Germinal center (tissue), 1 donor: ENCODE measurements at regions not wholly inside any gene's neighbourhood (a gene's known extent, or its start where the extent isn't known, plus 50 kb on each side); places are given as distances from the start of the nearest gene placed in this dataset.

Experiments used
- DNase-seq: peaks from one replicate; pipeline ENCODE4 v3.0.0; 2012; ENCODE audit warnings: mixed read lengths, low spot score

DNA sequence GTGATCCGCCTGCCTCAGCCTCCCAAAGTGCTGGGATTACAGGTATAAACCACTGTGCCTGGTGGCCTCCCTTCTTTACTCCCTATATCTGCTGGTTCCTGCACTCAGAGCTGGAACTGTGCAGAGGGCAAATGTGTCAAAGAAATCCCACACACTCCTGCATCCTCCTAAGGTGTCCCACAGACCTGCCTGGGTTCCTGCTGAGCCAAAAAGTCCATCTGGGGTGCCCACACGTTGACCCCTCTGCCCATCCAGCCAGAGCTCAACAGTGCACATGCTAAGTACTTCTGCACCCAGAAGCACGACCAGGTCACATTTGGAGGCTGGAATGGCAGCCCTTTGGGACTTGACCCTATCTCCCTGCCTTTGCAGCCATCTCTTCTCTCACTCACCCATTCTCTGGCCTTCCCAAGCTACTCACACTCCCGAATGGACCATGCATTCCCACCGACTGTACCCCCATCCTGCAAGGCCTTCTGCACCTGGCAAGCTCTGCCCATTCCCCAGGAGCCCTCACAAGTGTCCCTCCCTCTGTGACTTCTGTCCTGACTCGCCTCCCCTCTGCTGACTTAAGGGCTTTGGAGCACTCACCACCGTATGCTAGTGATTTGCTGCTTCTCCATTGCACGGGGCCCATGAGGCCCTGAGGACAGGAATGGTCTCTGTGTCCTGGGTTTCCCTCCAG lies 152.1 kb downstream of the KCTD15 start:
- DNase-seq: no peak

GRCh38 chr19:33950091-33950750 lies 153.6 kb downstream of the KCTD15 start:
- no peak for DNase-seq

GRCh38 chr19:33953023-33953422 lies 156.4 kb downstream of the KCTD15 start:
- DNase-seq: no peak

- no peak for DNase-seq
Measured at GRCh38 chr19:33953592-33953991, 156.9 kb downstream of the KCTD15 start.

DNA sequence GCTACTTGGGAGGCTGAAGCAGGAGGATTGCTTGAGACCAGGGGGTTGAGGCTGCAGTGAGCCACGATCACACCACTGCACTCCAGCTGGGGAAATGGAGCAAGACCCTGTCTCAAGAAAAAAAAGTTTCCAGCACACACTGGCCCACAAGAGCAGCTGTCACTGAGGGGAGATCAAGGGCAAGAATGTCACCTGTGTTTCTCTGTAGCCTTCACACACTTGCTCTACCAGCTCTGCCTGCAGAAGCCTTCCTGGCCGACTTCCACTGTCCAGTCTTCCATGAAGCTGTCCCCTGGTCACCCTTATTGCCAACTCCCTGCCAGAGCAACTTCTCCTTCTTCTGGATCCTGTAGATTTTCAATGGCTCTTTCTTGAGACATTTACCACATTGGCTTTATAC lies 158.0 kb downstream of the KCTD15 start:
- DNase-seq: no peak

DNA sequence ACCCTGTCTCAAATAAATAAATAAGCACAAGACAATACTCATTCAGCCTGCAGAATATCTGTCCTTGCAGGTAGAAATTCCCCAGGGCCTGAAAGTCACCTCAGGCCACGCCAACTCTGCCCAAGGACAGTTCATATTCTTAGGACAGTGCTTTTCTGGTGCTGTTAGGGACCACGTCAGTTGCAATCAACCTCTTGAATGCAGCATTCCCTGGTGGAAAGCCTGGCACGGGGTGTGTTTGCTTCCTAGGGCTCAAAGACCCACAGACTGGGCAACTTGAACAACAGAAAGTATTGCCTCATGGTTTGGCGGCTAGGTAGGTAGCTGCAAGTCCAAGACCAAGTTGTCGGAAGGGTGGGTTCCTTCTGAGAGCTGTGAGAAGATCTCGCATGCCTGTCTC lies 160.3 kb downstream of the KCTD15 start:
- no peak for DNase-seq

DNA sequence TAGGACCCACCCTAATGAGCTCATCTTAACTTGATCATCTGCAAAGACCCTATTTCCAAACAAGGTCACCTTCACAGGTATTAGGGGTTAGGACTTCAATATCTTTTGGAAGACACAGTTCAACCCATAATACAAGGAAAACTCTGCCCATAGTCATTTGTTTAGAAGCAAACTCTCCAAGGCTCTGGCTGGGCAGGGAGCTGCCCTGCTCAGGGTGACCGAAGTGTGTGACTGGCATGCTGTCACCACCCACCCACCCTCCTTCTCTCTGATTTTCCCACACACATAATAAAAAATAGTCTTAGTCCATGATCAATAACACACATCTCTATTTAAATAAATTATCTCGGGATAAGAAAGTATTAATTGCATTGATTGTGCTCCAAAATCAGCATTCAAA lies 161.1 kb downstream of the KCTD15 start:
- no peak for DNase-seq

DNA sequence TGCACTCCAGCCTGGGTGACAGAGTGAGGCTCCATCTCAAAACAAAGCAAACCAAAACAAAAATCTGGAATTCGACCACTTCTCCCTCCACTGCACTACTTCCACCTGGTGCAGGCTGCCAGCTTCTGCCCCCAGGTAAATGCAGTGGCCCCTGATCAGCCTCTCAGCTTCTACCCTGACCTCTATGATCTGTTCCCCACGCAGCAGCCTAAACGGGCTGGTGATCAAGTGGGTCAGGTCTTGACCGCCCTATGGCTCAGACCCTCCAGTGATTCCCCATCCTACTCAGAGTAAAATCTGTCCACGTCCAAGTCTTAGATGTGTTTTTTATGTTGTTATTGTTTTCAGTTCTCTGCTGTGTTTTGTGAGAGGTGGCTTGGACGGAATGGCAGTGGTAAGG lies 163.9 kb downstream of the KCTD15 start:
- DNase-seq: no peak

GRCh38 chr19:33962161-33962560 lies 165.5 kb downstream of the KCTD15 start:
- no peak for DNase-seq

- no peak for DNase-seq
Measured at GRCh38 chr19:33963514-33963913, 166.8 kb downstream of the KCTD15 start.

DNA sequence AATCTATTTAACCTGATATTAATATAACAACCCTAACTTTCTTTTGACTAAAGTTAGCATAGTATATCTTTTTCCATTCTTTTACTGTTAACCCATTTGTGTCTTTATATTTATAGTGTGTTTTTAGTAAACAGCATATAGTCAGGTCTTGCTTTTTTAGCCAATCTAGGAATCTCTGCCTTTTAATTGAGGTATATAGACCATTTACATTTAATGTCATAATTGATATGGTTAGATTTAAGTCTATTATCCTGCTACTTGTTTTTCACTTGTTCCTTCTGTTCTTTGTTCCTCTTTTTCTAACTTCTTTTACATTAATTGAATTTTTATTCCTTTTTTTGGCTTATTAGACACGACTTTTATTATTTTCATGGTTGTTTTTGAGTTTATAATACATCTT lies 174.4 kb downstream of the KCTD15 start:
- no peak for DNase-seq

GRCh38 chr19:33977756-33978685 lies 181.4 kb downstream of the KCTD15 start:
- DNase-seq: no peak

DNA sequence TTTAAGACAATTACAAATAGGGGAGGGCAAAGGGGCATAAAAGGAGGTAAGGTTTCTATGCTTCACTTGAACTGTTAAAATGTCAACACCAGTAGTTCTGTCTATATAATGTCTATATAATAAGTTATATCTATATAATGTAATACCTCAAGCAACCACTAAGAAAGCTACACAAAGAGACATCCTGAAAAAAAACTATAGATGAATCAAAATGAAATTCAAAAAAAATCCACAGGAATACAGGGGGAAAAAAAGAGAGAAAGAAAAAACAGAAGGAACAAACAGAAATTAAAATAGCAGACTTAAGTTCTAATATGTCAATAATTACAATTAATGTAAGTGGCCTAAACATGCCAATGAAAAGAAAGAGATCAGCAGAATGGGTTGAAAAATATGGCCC lies 186.0 kb downstream of the KCTD15 start:
- DNase-seq: no peak

DNA sequence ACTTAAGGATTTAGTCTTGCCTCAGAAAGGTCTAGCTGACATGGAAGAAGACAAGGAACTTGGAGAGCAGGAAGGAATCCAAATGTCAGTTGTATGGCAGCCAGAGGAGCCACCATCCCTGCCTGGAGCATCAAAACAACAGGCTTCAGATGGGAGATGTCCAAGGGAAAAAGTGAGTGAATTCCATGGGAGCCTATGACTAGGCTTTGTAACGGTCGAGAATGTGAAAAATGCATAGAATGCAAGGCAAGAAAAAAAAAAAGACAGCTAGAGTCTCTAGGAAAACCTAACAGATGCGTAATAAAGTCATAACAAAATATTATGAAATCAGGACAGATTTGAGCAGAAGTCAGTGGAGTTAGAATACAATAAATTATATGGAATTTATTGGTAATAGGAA lies 183.7 kb upstream of the LSM14A start:
- no peak for DNase-seq

DNA sequence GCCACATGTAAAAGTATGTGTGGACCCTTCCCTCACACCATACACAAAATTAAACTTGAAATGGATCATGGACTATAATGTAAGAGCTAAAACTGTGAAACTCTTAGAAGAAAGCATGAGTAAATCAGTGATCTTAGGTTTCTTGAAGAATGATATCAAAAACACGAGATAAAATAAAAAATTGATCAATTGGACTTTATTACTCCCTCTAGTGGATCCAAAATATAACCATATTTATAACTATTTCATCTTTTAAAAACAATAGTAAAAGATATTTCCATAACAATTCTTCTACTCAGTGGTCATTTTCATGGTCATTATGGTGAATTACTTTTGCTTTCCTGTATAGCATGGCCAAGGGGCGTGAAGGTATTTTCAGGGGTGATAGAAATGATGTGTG lies 174.6 kb upstream of the LSM14A start:
- DNase-seq: no peak

GRCh38 chr19:33998302-33998701 lies 174.0 kb upstream of the LSM14A start:
- no peak for DNase-seq

- DNase-seq: no peak
Measured at GRCh38 chr19:33998739-33999345, 173.5 kb upstream of the LSM14A start.

GRCh38 chr19:34017024-34017423 lies 155.3 kb upstream of the LSM14A start:
- no peak for DNase-seq

DNA sequence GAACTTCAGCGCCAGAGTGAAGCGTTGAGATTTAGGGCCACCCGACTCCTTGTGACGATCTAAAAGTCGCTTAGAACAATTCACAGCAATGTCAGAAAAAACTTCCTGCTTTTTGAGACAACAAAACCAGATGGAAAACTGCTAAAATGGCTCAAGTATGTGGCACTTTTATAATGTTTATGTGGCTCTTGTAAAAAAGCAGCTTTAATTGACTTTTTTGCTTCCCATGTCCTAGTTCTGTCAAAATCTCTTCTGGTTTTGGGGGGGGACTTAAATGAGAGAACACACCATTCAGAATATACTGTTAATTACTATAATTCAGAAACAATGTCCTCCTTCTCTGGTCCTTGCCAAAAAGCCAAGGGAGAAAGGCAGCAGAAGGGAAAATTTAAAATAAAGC lies 154.7 kb upstream of the LSM14A start:
- no peak for DNase-seq

GRCh38 chr19:34018546-34018945 lies 153.8 kb upstream of the LSM14A start:
- no peak for DNase-seq

DNA sequence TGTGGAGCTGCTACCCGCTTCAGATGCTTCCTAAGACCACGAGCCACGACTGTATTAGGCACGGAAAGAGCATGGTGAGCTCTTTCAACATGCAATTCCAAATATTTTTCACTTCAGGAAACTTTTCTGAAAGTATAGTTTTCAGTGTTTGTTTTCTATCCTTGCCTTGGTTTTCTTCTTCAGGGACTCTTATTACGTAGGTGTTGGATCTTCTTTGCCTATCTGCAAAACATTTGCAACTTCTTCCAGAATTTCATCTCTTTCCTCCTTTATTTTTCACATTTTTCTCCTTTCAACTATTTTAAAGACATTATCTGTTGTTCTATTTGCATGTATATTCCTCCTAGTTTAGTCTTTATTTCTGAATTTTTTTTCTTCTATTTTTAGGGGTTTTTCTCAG lies 148.9 kb upstream of the LSM14A start:
- no peak for DNase-seq

DNA sequence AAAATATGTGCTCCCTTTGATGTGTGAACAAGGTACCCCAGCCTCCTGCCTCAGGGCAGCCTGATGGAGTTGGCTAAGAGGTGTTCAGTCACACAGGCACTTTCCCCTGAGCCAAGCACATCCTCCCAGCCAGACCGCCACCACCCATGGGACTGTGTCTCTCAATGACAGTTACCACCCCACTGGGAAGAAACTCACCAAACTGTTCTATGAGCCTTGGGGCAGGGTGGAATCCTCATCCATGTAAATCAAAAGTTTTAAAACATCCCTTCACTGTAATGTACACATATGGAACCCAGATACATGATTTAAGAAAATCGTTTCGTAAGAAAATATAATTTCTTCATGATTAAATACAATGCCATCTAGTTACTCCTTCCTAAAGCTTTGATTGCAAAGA lies 138.4 kb upstream of the LSM14A start:
- no peak for DNase-seq
